Glomerular visceral epithelial cell (primary cell): ENCODE measurements at regions not wholly inside any gene's neighbourhood (a gene's known extent, or its start where the extent isn't known, plus 50 kb on each side); places are given as distances from the start of the nearest gene placed in this dataset.

Experiments
- DNase-seq: peaks from one replicate; pipeline ENCODE4 v3.0.0-alpha.2; 2016; ENCODE audit errors: extremely low spot score

GRCh38 chr5:57841676-57842363, 359.2 kb upstream of the ACTBL2 start:
- DNase-seq = peak; percentile 99

GRCh38 chr5:57839437-57840079, 356.9 kb upstream of the ACTBL2 start:
- DNase-seq = no peak

- no peak for DNase-seq
These were observed 356.4 kb upstream of the ACTBL2 start for GRCh38 chr5:57839025-57839424.

- DNase-seq = no peak
These were observed 354.3 kb upstream of the ACTBL2 start for GRCh38 chr5:57836921-57837320.

- DNase-seq = no peak
These were observed 353.7 kb upstream of the ACTBL2 start for GRCh38 chr5:57836331-57836730.

GRCh38 chr5:57834829-57835608, 352.4 kb upstream of the ACTBL2 start:
- peak; percentile 67 for DNase-seq

GRCh38 chr5:57833489-57833888, 350.9 kb upstream of the ACTBL2 start:
- DNase-seq = no peak

- no peak for DNase-seq
These were observed 350.3 kb upstream of the ACTBL2 start for GRCh38 chr5:57832875-57833274.

- DNase-seq = no peak
These were observed 349.3 kb upstream of the ACTBL2 start for GRCh38 chr5:57831932-57832331.

GRCh38 chr5:57831090-57831489, 348.5 kb upstream of the ACTBL2 start:
- DNase-seq = no peak

- no peak for DNase-seq
These were observed 345.6 kb upstream of the ACTBL2 start for GRCh38 chr5:57828221-57828620.

GRCh38 chr5:57825031-57825686, 342.5 kb upstream of the ACTBL2 start:
- DNase-seq = peak; percentile 98

GRCh38 chr5:57824623-57825022, 342.0 kb upstream of the ACTBL2 start:
- no peak for DNase-seq

GRCh38 chr5:57824047-57824446, 341.4 kb upstream of the ACTBL2 start:
- peak; percentile 94 for DNase-seq

GRCh38 chr5:57822651-57823050, 340.0 kb upstream of the ACTBL2 start:
- no peak for DNase-seq

GRCh38 chr5:57818397-57818796, 335.8 kb upstream of the ACTBL2 start:
- no peak for DNase-seq

GRCh38 chr5:57817924-57818323, 335.3 kb upstream of the ACTBL2 start:
- peak; percentile 40 for DNase-seq

- DNase-seq = peak; percentile 68
These were observed 334.4 kb upstream of the ACTBL2 start for GRCh38 chr5:57817001-57817453.

GRCh38 chr5:57816108-57816507, 333.5 kb upstream of the ACTBL2 start:
- DNase-seq = peak; percentile 98

GRCh38 chr5:57805732-57806131, 323.1 kb upstream of the ACTBL2 start:
- peak; percentile 58 for DNase-seq

GRCh38 chr5:57805170-57805569, 322.6 kb upstream of the ACTBL2 start:
- DNase-seq = no peak

GRCh38 chr5:57804505-57804904, 321.9 kb upstream of the ACTBL2 start:
- DNase-seq = no peak
